Retina (tissue), 1 donor: ENCODE measurements at regions not wholly inside any gene's neighbourhood (a gene's known extent, or its start where the extent isn't known, plus 50 kb on each side); places are given as distances from the start of the nearest gene placed in this dataset.

Experiments used
- DNase-seq: peaks from one replicate; pipeline ENCODE4 v3.0.0-alpha.2; 2016

GRCh38 chr17:73998249-73998648 is 205.2 kb upstream of the RPL38 start:
- no peak for DNase-seq

- DNase-seq = peak; percentile 53
These were observed 204.5 kb upstream of the RPL38 start for GRCh38 chr17:73998653-73999645.

DNA sequence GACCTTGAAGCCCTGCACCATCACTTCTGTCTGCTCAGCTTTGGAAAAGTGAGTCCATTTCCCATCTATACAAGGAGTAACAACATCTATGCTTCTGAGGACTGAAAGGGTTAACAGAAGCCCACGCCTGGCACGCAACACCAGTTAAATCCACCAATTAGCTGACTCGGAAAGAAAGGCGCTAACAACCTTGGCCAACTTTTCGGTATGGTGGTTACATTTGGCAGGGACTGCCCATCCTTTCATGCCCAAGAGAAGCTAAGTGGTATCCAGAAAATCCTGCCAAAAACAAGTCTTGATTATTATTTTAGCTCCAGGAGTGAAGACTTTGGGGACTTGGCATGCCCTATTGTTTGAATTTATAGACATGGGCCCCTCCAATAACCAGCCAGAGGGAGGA is 202.3 kb upstream of the RPL38 start:
- DNase-seq = no peak

- DNase-seq = no peak
These were observed 201.2 kb upstream of the RPL38 start for GRCh38 chr17:74002241-74002640.

DNA sequence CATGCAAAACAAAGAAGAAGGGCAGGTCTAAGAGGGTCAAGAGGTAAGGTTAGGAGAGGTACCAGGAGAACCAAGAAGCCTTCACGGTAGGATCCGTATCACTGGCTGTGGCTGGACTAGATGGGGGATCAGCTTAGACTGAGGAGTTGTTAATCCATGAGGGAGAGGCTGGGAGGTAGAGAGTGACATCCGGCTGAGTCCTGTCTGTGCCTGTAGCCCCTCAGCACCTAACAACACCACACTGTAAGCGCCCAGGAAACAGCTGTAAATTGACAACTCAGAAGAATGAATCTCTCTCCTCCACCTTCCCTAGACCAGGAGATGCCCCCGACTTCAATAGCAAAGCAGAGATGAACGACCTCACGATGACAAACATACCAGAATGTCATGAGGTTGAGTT is 199.4 kb upstream of the RPL38 start:
- DNase-seq = no peak

- DNase-seq = no peak
These were observed 197.7 kb upstream of the RPL38 start for GRCh38 chr17:74005790-74006189.

GRCh38 chr17:74006371-74006770 is 197.1 kb upstream of the RPL38 start:
- DNase-seq = no peak

DNA sequence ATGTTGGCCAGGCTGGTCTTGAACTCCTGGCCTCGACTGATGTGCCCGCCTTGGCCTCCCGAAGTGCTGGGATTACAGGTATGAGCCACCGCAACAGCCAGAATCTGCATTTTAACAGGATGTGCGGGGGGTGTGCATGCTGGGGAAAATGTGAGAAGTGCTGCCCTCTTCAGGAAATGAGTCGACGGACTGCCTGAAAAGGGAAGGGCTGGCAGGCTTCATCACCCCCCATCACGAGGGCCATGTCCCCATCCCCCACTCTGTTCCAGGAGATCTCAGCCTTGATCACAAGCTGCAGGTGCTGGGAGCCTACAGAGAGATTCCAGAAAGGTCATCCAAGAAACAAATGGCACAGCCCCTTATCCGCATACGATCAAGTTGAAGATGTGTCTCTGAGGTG is 195.3 kb upstream of the RPL38 start:
- DNase-seq = no peak

DNA sequence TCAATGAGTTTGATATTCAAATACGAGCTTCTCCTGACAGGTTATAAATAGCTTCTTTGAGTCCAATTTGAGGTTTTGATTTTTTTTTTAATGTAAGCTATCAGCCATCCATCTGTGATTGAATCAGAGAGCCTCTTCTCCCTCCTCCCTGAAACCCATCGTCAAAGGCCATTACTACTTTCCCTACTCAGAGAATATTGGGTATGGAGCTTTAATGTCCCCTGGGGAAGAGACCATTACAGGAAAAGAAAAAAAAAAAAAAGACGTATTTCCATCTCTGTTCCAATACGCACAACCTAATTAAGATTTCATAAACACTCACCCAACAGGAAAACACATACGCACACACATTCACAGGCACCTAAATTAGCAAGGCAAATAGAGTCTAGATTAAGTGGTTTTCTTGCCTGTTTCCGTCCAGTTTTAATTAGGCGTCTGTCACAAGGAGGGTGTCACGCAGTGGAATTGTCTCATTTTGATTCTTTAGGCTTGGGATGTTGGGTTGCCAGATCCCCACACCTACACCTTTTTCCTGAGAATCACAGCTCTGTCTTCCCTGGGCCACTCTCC is 194.3 kb upstream of the RPL38 start:
- no peak for DNase-seq

DNA sequence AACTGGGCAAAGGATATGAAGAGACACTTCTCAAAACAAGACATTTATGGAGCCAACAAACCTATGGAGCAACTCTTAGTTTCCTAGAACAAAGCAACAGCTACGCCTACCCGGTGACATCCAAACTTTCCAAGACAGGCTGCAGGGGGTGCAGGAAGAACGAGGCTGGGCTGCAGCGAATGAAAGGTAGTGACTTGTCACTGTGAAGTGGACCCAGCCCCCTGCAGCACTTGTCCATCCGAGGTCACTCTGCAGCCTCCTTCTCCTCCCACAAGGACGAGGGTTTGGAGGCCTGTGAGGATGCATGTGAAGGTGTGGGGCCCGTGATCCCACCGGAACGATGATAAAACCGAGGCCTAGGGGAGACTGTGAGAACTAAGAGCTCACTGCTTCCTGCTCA is 192.6 kb upstream of the RPL38 start:
- DNase-seq = no peak

DNA sequence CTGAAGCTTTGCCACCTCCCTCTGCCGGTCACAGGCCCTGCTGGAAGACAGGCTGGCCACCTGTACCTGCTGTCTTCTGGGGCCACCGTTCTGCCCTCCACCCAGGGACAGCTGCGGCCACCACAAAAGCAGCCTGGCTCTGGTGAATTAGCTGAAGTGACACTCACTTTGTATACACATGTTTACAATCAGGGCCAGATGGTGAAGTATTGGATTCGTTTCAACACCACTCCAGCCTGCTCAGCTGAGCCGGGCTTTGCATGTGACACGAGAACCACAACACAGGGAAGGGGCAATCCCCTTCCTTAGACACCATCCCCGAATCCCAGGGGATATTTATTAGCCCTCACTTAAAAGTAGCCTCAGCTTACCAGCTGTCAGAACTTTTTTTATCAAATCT is 191.5 kb upstream of the RPL38 start:
- peak; percentile 64 for DNase-seq

- DNase-seq = no peak
These were observed 191.0 kb upstream of the RPL38 start for GRCh38 chr17:74012465-74012864.

- no peak for DNase-seq
These were observed 188.2 kb upstream of the RPL38 start for GRCh38 chr17:74015316-74015715.

- no peak for DNase-seq
These were observed 187.5 kb upstream of the RPL38 start for GRCh38 chr17:74015990-74016389.

DNA sequence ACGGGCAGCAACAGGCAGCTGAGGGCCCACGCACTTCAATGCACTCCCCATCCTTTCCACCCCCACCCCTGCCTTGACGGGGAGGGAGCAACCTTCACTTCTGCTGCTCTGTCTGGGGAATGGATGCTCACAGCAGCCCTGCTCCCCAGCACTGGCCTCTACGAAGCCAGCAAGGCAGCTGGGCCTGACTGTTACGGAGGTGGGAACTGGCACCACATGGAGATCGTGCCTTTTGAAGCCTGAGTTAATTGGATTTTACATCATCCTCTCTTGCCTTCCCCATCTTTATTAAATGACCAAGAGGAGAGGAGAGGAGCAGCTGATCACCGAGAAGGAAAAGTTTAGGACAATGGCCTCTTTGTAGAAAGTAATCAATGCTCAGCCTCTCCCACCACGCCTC is 187.0 kb upstream of the RPL38 start:
- peak; percentile 70 for DNase-seq

DNA sequence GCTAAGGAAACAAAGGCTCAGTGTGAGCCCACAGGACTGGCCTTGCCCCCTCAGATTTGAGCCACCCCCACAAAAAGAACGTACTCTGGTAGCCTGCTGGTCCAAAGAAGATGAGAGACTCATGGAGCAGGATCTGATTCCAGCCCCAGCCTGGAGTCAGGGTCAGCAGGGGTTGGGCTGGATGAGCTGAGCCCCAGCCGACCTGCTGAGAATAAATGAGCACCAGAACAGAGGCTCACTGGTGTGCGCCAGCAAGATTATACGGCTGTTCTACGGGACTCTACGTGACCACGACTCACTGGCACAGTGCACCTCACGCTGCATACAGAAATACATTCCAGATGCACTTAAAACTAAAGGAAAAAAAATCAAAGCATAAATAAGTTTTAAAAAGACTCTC is 186.0 kb upstream of the RPL38 start:
- no peak for DNase-seq

DNA sequence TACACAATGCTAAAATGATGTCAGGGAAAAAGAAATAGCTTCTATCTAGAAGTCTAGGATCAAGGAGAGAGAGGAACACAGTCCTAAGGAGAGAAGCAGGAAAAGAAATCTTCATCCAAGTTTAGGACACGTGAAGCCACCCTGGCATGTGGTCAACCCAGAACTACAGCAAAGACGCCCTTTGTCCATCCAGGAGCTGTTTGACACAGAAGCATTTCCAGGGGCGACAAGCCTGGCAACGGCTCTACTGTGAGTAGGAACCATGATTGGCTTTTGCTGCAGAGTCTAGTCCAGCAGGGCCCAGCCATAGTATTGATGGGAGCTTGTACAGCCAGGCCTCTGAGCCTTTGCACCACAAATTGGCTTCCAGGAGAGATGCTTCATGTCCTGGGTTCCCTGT is 185.4 kb upstream of the RPL38 start:
- DNase-seq = no peak

DNA sequence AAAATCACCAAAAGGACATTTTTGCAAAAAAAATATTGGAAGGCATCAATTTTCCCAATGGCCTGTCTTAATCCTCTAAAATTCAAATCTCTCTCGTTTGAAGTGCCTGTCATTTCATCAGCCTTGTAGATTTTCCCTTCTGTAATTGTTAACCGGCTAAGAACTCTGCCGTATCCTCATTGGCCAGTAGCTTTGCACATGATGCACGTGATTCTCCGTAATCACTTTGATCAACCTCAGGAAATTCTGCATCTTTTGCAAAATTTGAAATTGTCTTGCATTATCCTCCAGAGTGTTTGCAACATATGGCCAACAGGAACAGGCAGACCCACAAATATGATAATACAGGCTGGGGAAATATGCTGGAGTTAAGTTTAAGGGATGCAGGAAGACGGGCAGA is 184.2 kb upstream of the RPL38 start:
- DNase-seq = no peak

DNA sequence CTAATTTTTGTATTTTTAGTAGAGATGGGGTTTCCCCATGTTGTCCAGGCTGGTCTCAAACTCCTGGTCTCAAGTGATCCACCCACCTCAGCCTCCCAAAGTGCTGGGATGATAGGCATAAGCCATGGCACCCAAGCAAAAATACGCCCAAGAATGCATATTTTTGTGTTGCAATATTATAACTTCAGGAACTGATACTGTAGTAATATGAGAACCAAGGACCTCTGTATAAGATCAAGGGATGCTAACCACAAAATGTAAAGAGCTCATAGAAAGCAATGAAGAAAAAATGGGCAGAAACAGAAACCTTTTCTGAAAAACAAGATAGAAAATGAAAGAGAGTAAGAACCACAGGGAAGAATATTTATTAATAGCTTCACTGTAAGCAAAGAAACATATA is 183.6 kb upstream of the RPL38 start:
- no peak for DNase-seq

- DNase-seq = no peak
These were observed 183.0 kb upstream of the RPL38 start for GRCh38 chr17:74020522-74020921.

DNA sequence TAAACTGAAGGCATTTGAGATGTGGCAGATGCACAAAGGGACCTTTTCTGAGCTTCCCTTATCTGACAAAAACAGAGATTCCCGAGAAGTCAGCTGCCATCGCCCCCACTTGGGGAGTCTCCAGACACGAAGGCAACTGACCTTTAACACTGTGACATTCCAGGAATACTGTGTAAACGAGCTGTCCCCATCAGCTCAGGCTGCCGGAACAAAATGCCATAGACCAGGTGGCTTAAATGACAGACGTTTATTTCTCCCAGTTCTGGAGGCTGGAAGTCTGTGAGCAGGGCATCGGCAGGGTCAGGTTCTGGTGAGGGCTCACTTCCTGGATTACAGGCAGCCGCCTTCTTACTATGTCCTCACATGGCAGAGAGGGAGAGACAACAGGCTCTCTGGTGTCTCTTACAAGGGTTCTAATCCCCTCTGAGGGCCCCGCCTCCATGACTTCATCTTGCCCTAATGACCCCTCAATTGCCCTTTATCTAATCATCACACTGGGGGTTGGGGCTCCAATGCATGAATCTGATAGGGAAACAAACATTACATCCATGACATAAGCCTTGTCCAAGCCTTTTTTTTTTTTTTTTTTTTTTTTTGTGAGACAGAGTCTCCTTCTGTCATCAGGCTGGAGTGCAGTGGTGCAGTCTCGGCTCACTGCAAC is 178.5 kb upstream of the RPL38 start:
- DNase-seq = no peak

GRCh38 chr17:74027444-74027843 is 176.0 kb upstream of the RPL38 start:
- DNase-seq = no peak

- DNase-seq = no peak
These were observed 174.9 kb upstream of the RPL38 start for GRCh38 chr17:74028354-74029116.
